ENCODE measurements at regions not wholly inside any gene's neighbourhood (a gene's known extent, or its start where the extent isn't known, plus 50 kb on each side); places are given as distances from the start of the nearest gene placed in this dataset.

- TF ChIP-seq CTCF (conservative IDR thresholded peaks at IDR 0.05) = no peak
- H3K27ac ChIP-seq = no peak overlapping the region
These were observed 59.1 kb upstream of the RXFP1 start for GRCh38 chr4:158462611-158463010.
